ENCODE measurements at regions not wholly inside any gene's neighbourhood (a gene's known extent, or its start where the extent isn't known, plus 50 kb on each side); places are given as distances from the start of the nearest gene placed in this dataset.

GRCh38 chr4:16952896-16953630 is 54.6 kb upstream of the LDB2 start:
- no peak for FAIRE-seq
- TF ChIP-seq POLR2AphosphoS5 (IDR thresholded peaks at IDR 0.05; ENCODE audit: low read depth, low read length) (no peak), POU2F2 (IDR thresholded peaks at IDR 0.05; ENCODE audit: low read depth, low read length) (no peak), PAX5 (IDR thresholded peaks at IDR 0.05; ENCODE audit: insufficient read depth, low read length, severe bottlenecking) (no peak), SPI1 (IDR thresholded peaks at IDR 0.05; ENCODE audit: low read depth, low read length) (no peak), TAF1 (IDR thresholded peaks at IDR 0.05; ENCODE audit: low read depth, low read length) (no peak), POLR2A (IDR thresholded peaks at IDR 0.05; ENCODE audit: low read depth, low read length) (no peak)
- no peak for DNase-seq (ENCODE audit: insufficient read length, low spot score)

- no peak for FAIRE-seq
Measured at GRCh38 chr4:16952462-16952871, 54.0 kb upstream of the LDB2 start.

More at GRCh38 chr4:16952462-16952871, 54.0 kb upstream of the LDB2 start:
- DNase-seq (ENCODE audit: insufficient read length, low spot score), result no peak
- TF ChIP-seq TAF1 (IDR thresholded peaks at IDR 0.05; ENCODE audit: low read depth, low read length) (no peak), POU2F2 (IDR thresholded peaks at IDR 0.05; ENCODE audit: low read depth, low read length) (no peak), PAX5 (IDR thresholded peaks at IDR 0.05; ENCODE audit: insufficient read depth, low read length, severe bottlenecking) (no peak), POLR2AphosphoS5 (IDR thresholded peaks at IDR 0.05; ENCODE audit: low read depth, low read length) (no peak), POLR2A (IDR thresholded peaks at IDR 0.05; ENCODE audit: low read depth, low read length) (no peak)
